ENCODE measurements at regions not wholly inside any gene's neighbourhood (a gene's known extent, or its start where the extent isn't known, plus 50 kb on each side); places are given as distances from the start of the nearest gene placed in this dataset.
A peak's percentile ranks its signal among the peaks of the same experiment; 100 is the strongest.

- DNase-seq (no peak), FAIRE-seq (no peak), ATAC-seq (no peak)
- WGBS, 2 donors = 64 to 68% methylated on average over 10 of the region's 10 CpGs
- Histone ChIP-seq H3K36me3 (no peaks in the 10 kb centered on the region), H3K27ac (no peak overlapping the region), H3K27me3 (no peaks in the 10 kb centered on the region), H3K4me3 (no peak overlapping the region), H3K9me3 (no peaks in the 10 kb centered on the region), H3K4me1 (no peaks in the 10 kb centered on the region)
- intact Hi-C loops (cut with DNase I) = no loop called here
- TF ChIP-seq CTCF (IDR thresholded peaks at IDR 0.05) = no peak
These were observed 313.9 kb downstream of the TLE1 start for GRCh38 chr9:81375187-81376100.

- 55 to 58% methylated on average over 4 of the region's 4 CpGs for WGBS, 2 donors
- no peaks in the 10 kb centered on the region for H3K9me3 ChIP-seq
- TF ChIP-seq CTCF (IDR thresholded peaks at IDR 0.05) = no peak
- FAIRE-seq (no peak), DNase-seq (no peak), ATAC-seq (peak in 1 of 4 donors; percentile 30)
- no peaks in the 10 kb centered on the region for H3K27me3 ChIP-seq
- no peaks in the 10 kb centered on the region for H3K4me1 ChIP-seq
- intact Hi-C loops (cut with DNase I) = no loop called here
- no peak overlapping the region for H3K27ac ChIP-seq
- no peaks in the 10 kb centered on the region for H3K36me3 ChIP-seq
- H3K4me3 ChIP-seq = no peak overlapping the region
These were observed 314.7 kb downstream of the TLE1 start for GRCh38 chr9:81374459-81375186.

GRCh38 chr9:81373294-81373693 is 316.1 kb downstream of the TLE1 start:
- no peaks in the 10 kb centered on the region for H3K27me3 ChIP-seq
- intact Hi-C loops (cut with DNase I) = no loop called here
- H3K4me1 ChIP-seq = no peaks in the 10 kb centered on the region
- no peak overlapping the region for H3K4me3 ChIP-seq
- no peak for ATAC-seq
- DNase-seq = no peak
- WGBS, 2 donors = 67 to 69% methylated on average over 4 of the region's 4 CpGs
- H3K27ac ChIP-seq = no peak overlapping the region
- no peak for TF ChIP-seq CTCF (IDR thresholded peaks at IDR 0.05)
- no peak for FAIRE-seq
- no peaks in the 10 kb centered on the region for H3K9me3 ChIP-seq
- no peaks in the 10 kb centered on the region for H3K36me3 ChIP-seq

- no peak for TF ChIP-seq CTCF (IDR thresholded peaks at IDR 0.05)
- H3K4me1 ChIP-seq = no peaks in the 10 kb centered on the region
- FAIRE-seq (no peak), DNase-seq (no peak), ATAC-seq (no peak)
- H3K4me3 ChIP-seq = no peak overlapping the region
- intact Hi-C loops (cut with DNase I) = no loop called here
- H3K9me3 ChIP-seq = no peaks in the 10 kb centered on the region
- H3K27me3 ChIP-seq = no peaks in the 10 kb centered on the region
- no peak overlapping the region for H3K27ac ChIP-seq
- WGBS, 2 donors = 64 to 76% methylated on average over 8 of the region's 8 CpGs
- no peaks in the 10 kb centered on the region for H3K36me3 ChIP-seq
These were observed 316.6 kb downstream of the TLE1 start for GRCh38 chr9:81372628-81373191.

Data from pancreas (tissue), 10 donors.